Panc1 (cell line): ENCODE measurements at regions not wholly inside any gene's neighbourhood (a gene's known extent, or its start where the extent isn't known, plus 50 kb on each side); places are given as distances from the start of the nearest gene placed in this dataset.

ENCODE experiments used
- ATAC-seq: fragments of 200-7000 bp; cut with Tn5 transposase; 2 replicates; pipeline ENCODE4 v1.9.1; 2020; ENCODE audit warnings: mild to moderate bottlenecking, moderate library complexity
- BruUV-seq: library from RNA; stranded (reverse); fragments of 400-500 nt; replicated peaks from 2 replicates; lab custom pipeline; 2021; lab: Mats Ljungman, UMichigan
- CTCF ChIA-PET: fragments of 300-600 bp; sonication (Branson Sonifier 250); formaldehyde crosslinking; loops from one replicate; lab custom pipeline; 2022; ENCODE audit warnings: antibody characterized with exemption; lab: Charles Lee
- POLR2A ChIA-PET: fragments of 300-600 bp; sonication (Branson Sonifier 250); formaldehyde crosslinking; loops from one replicate; lab custom pipeline; 2022; ENCODE audit warnings: antibody characterized with exemption; lab: Charles Lee
- DNase-seq: peaks from one replicate; pipeline ENCODE4 v3.0.0-alpha.2; 2010; ENCODE audit warnings: low read depth, low spot score
- H3K27ac ChIP-seq: 2 replicates; pipeline ENCODE4 v1.5.1; 2011; ENCODE audit warnings: mild to moderate bottlenecking, low read length, inconsistent platforms
- H3K27me3 ChIP-seq: fragments of 200-500 bp; sonication (Bioruptor generic); 2 replicates; pipeline ENCODE4 v1.6.0; 2014; ENCODE audit warnings: low read length, inconsistent platforms; ENCODE audit not compliant: control insufficient read depth, insufficient read depth
- H3K36me3 ChIP-seq: fragments of 200-500 bp; sonication (Bioruptor generic); 2 replicates; pipeline ENCODE4 v1.5.1; 2014; ENCODE audit warnings: inconsistent platforms, mild to moderate bottlenecking, low read length, moderate library complexity; ENCODE audit not compliant: control insufficient read depth, insufficient read depth
- H3K4me1 ChIP-seq: 2 replicates; pipeline ENCODE4 v1.5.1; 2011; ENCODE audit warnings: inconsistent platforms, mild to moderate bottlenecking, low read length, moderate library complexity; ENCODE audit not compliant: control insufficient read depth, insufficient read depth
- H3K4me3 ChIP-seq, 2 experiments: 2 replicates each; pipeline ENCODE4 v1.5.1; 2011 to 2012; ENCODE audit warnings: low read depth in 2 of 2, low read length in 2 of 2, mild to moderate bottlenecking in 2 of 2, inconsistent platforms in 1 of 2, moderate library complexity in 1 of 2
- H3K9me3 ChIP-seq: fragments of 200-500 bp; sonication (Bioruptor generic); 2 replicates; pipeline ENCODE4 v1.5.1; 2014; ENCODE audit warnings: low read depth, mild to moderate bottlenecking, inconsistent platforms, low read length, moderate library complexity; ENCODE audit not compliant: control insufficient read depth, insufficient read depth
- CTCF ChIP-seq: fragments of 450-650 bp; IDR thresholded peaks from 2 replicates; pipeline ENCODE4 v1.5.1; 2017; ENCODE audit warnings: mild to moderate bottlenecking
- POLR2AphosphoS5 ChIP-seq: IDR thresholded peaks from 2 replicates; pipeline ENCODE4 v1.6.1; 2012; ENCODE audit warnings: mild to moderate bottlenecking, low read depth, low read length, moderate library complexity
- REST ChIP-seq, 2 experiments: IDR thresholded peaks; 2 replicates each; pipeline ENCODE4 v1.6.1; 2011 to 2012; ENCODE audit warnings: low read depth in 2 of 2, control low read depth in 1 of 2, low read length in 1 of 2, mild to moderate bottlenecking in 1 of 2, moderate library complexity in 1 of 2; ENCODE audit not compliant: insufficient read depth in 1 of 2
- SIN3A ChIP-seq: IDR thresholded peaks from 2 replicates; pipeline ENCODE4 v1.6.1; 2012; ENCODE audit warnings: low read depth, mild to moderate bottlenecking, low read length, moderate library complexity, borderline replicate concordance; ENCODE audit not compliant: insufficient read depth
- TCF7L2 ChIP-seq: IDR thresholded peaks from 2 replicates; pipeline ENCODE4 v1.6.1; 2011; ENCODE audit warnings: mild to moderate bottlenecking, low read depth, low read length, inconsistent platforms
- in situ Hi-C: cut with HindIII; loops from 2 replicates; pipeline ENCODE4 v1.10.0; 2016; ENCODE audit warnings: low sequenced_read_pairs, low pct_unique_long_range_greater_than_20kb
- intact Hi-C: fragments of 100-400 bp; cut with micrococcal nuclease; formaldehyde crosslinking; loops from one replicate; pipeline ENCODE4 v1.10.0; 2022; ENCODE audit not compliant: unreplicated experiment

- Histone ChIP-seq H3K27ac (no peak overlapping the region), H3K4me3 (no peak overlapping the region), H3K36me3 (no peaks in the 10 kb centered on the region), H3K9me3 (no peaks in the 10 kb centered on the region), H3K27me3 (no peaks in the 10 kb centered on the region; the same call in 1 of the 2 replicates), H3K4me1 (peaks cover 17% of the 10 kb centered on the region)
- ATAC-seq, result no peak
- CTCF ChIA-PET, result no interaction called here
- no peak for DNase-seq
- intact Hi-C loops (no loop called here), in situ Hi-C loops (no loop called here)
- BruUV-seq, result no TSS peak
- POLR2A ChIA-PET, result no interaction called here
- TF ChIP-seq POLR2AphosphoS5 (no peak), TCF7L2 (no peak), SIN3A (no peak), CTCF (no peak), REST (IDR thresholded peaks at IDR 0.05; ENCODE audit: insufficient read depth in 1 of 2, low read depth in 2 of 2, low read length in 1 of 2) (no peak)
Measured at GRCh38 chr10:131829156-131829930, 71.5 kb upstream of the PPP2R2D start.

- TF ChIP-seq TCF7L2 (no peak), SIN3A (no peak), POLR2AphosphoS5 (no peak), REST (IDR thresholded peaks at IDR 0.05; ENCODE audit: insufficient read depth in 1 of 2, low read depth in 2 of 2, low read length in 1 of 2) (no peak), CTCF (no peak)
- ChIA-PET POLR2A (no interaction called here), CTCF (no interaction called here)
- Histone ChIP-seq H3K4me3 (no peak overlapping the region), H3K4me1 (peaks cover 5% of the 10 kb centered on the region; the same call in 1 of the 2 replicates), H3K27me3 (no peaks in the 10 kb centered on the region; the same call in 1 of the 2 replicates), H3K9me3 (no peaks in the 10 kb centered on the region), H3K36me3 (no peaks in the 10 kb centered on the region), H3K27ac (no peak overlapping the region)
- no peak for DNase-seq
- no TSS peak for BruUV-seq
- ATAC-seq, result no peak; the same call in 1 of the 2 replicates
- in situ Hi-C loops (no loop called here), intact Hi-C loops (no loop called here)
Measured at GRCh38 chr10:131830446-131831130, 70.2 kb upstream of the PPP2R2D start.
